Panc1 (cell line): ENCODE measurements at regions not wholly inside any gene's neighbourhood (a gene's known extent, or its start where the extent isn't known, plus 50 kb on each side); places are given as distances from the start of the nearest gene placed in this dataset.

Experiments used
- ATAC-seq: fragments of 200-7000 bp; cut with Tn5 transposase; 2 replicates; pipeline ENCODE4 v1.9.1; 2020; ENCODE audit warnings: mild to moderate bottlenecking, moderate library complexity
- BruUV-seq: library from RNA; stranded (reverse); fragments of 400-500 nt; replicated peaks from 2 replicates; lab custom pipeline; 2021; lab: Mats Ljungman, UMichigan
- CTCF ChIA-PET: fragments of 300-600 bp; sonication (Branson Sonifier 250); formaldehyde crosslinking; loops from one replicate; lab custom pipeline; 2022; ENCODE audit warnings: antibody characterized with exemption; lab: Charles Lee
- POLR2A ChIA-PET: fragments of 300-600 bp; sonication (Branson Sonifier 250); formaldehyde crosslinking; loops from one replicate; lab custom pipeline; 2022; ENCODE audit warnings: antibody characterized with exemption; lab: Charles Lee
- DNase-seq: peaks from one replicate; pipeline ENCODE4 v3.0.0-alpha.2; 2010; ENCODE audit warnings: low read depth, low spot score
- H3K27ac ChIP-seq: 2 replicates; pipeline ENCODE4 v1.5.1; 2011; ENCODE audit warnings: mild to moderate bottlenecking, low read length, inconsistent platforms
- H3K27me3 ChIP-seq: fragments of 200-500 bp; sonication (Bioruptor generic); 2 replicates; pipeline ENCODE4 v1.6.0; 2014; ENCODE audit warnings: low read length, inconsistent platforms; ENCODE audit not compliant: control insufficient read depth, insufficient read depth
- H3K36me3 ChIP-seq: fragments of 200-500 bp; sonication (Bioruptor generic); 2 replicates; pipeline ENCODE4 v1.5.1; 2014; ENCODE audit warnings: inconsistent platforms, mild to moderate bottlenecking, low read length, moderate library complexity; ENCODE audit not compliant: control insufficient read depth, insufficient read depth
- H3K4me1 ChIP-seq: 2 replicates; pipeline ENCODE4 v1.5.1; 2011; ENCODE audit warnings: inconsistent platforms, mild to moderate bottlenecking, low read length, moderate library complexity; ENCODE audit not compliant: control insufficient read depth, insufficient read depth
- H3K4me3 ChIP-seq, 2 experiments: 2 replicates each; pipeline ENCODE4 v1.5.1; 2011 to 2012; ENCODE audit warnings: low read depth in 2 of 2, low read length in 2 of 2, mild to moderate bottlenecking in 2 of 2, inconsistent platforms in 1 of 2, moderate library complexity in 1 of 2
- H3K9me3 ChIP-seq: fragments of 200-500 bp; sonication (Bioruptor generic); 2 replicates; pipeline ENCODE4 v1.5.1; 2014; ENCODE audit warnings: low read depth, mild to moderate bottlenecking, inconsistent platforms, low read length, moderate library complexity; ENCODE audit not compliant: control insufficient read depth, insufficient read depth
- CTCF ChIP-seq: fragments of 450-650 bp; IDR thresholded peaks from 2 replicates; pipeline ENCODE4 v1.5.1; 2017; ENCODE audit warnings: mild to moderate bottlenecking
- POLR2AphosphoS5 ChIP-seq: IDR thresholded peaks from 2 replicates; pipeline ENCODE4 v1.6.1; 2012; ENCODE audit warnings: mild to moderate bottlenecking, low read depth, low read length, moderate library complexity
- REST ChIP-seq, 2 experiments: IDR thresholded peaks; 2 replicates each; pipeline ENCODE4 v1.6.1; 2011 to 2012; ENCODE audit warnings: low read depth in 2 of 2, control low read depth in 1 of 2, low read length in 1 of 2, mild to moderate bottlenecking in 1 of 2, moderate library complexity in 1 of 2; ENCODE audit not compliant: insufficient read depth in 1 of 2
- SIN3A ChIP-seq: IDR thresholded peaks from 2 replicates; pipeline ENCODE4 v1.6.1; 2012; ENCODE audit warnings: low read depth, mild to moderate bottlenecking, low read length, moderate library complexity, borderline replicate concordance; ENCODE audit not compliant: insufficient read depth
- TCF7L2 ChIP-seq: IDR thresholded peaks from 2 replicates; pipeline ENCODE4 v1.6.1; 2011; ENCODE audit warnings: mild to moderate bottlenecking, low read depth, low read length, inconsistent platforms
- in situ Hi-C: cut with HindIII; loops from 2 replicates; pipeline ENCODE4 v1.10.0; 2016; ENCODE audit warnings: low sequenced_read_pairs, low pct_unique_long_range_greater_than_20kb
- intact Hi-C: fragments of 100-400 bp; cut with micrococcal nuclease; formaldehyde crosslinking; loops from one replicate; pipeline ENCODE4 v1.10.0; 2022; ENCODE audit not compliant: unreplicated experiment

GRCh38 chr13:21320642-21321034 lies 138.5 kb downstream of the ZDHHC20 start:
- in situ Hi-C loops (no loop called here), intact Hi-C loops (no loop called here)
- H3K27ac ChIP-seq: no peak overlapping the region
- no peaks in the 10 kb centered on the region for H3K9me3 ChIP-seq
- ATAC-seq: no peak
- no peaks in the 10 kb centered on the region for H3K27me3 ChIP-seq
- BruUV-seq: no TSS peak
- POLR2A ChIA-PET: interaction anchor here (0.6 kb wide), 1 partner anchor 143 kb away, joined by 7 read pairs; no protein-coding TSS in a partner anchor
- CTCF ChIA-PET: interaction anchor here (0.5 kb wide), 1 partner anchor 349 kb away, joined by 3 read pairs; no protein-coding TSS in a partner anchor
- TF ChIP-seq TCF7L2 (no peak), POLR2AphosphoS5 (no peak), CTCF (no peak), SIN3A (no peak), REST (IDR thresholded peaks at IDR 0.05; ENCODE audit: insufficient read depth in 1 of 2, low read depth in 2 of 2, low read length in 1 of 2) (no peak)
- H3K36me3 ChIP-seq: no peaks in the 10 kb centered on the region
- no peaks in the 10 kb centered on the region for H3K4me1 ChIP-seq
- no peak overlapping the region for H3K4me3 ChIP-seq
- no peak for DNase-seq

GRCh38 chr13:21321269-21321668 lies 137.8 kb downstream of the ZDHHC20 start:
- H3K4me3 ChIP-seq: no peak overlapping the region
- no peaks in the 10 kb centered on the region for H3K27me3 ChIP-seq
- DNase-seq (no peak), ATAC-seq (no peak)
- ChIA-PET CTCF (no interaction called here), POLR2A (no interaction called here)
- TF ChIP-seq CTCF: no peak
- no peak for TF ChIP-seq SIN3A
- TF ChIP-seq TCF7L2: no peak
- no peak for TF ChIP-seq POLR2AphosphoS5
- no peak for TF ChIP-seq REST (IDR thresholded peaks at IDR 0.05; ENCODE audit: insufficient read depth in 1 of 2, low read depth in 2 of 2, low read length in 1 of 2)
- no peaks in the 10 kb centered on the region for H3K4me1 ChIP-seq
- H3K9me3 ChIP-seq: no peaks in the 10 kb centered on the region
- no peak overlapping the region for H3K27ac ChIP-seq
- intact Hi-C loops (no loop called here), in situ Hi-C loops (no loop called here)
- no TSS peak for BruUV-seq
- H3K36me3 ChIP-seq: no peaks in the 10 kb centered on the region
